H9 (cell line): ENCODE measurements at regions not wholly inside any gene's neighbourhood (a gene's known extent, or its start where the extent isn't known, plus 50 kb on each side); places are given as distances from the start of the nearest gene placed in this dataset.

Experiments used
- DNase-seq: peaks from one replicate; pipeline ENCODE4 v3.0.0-alpha.2; 2017
- H2AFZ ChIP-seq: one replicate; pipeline ENCODE4 v1.6.1; 2013; ENCODE audit warnings: mild to moderate bottlenecking, low read length, control low read depth, moderate library complexity
- H2AK5ac ChIP-seq: 2 replicates; pipeline ENCODE4 v1.6.1; 2013; ENCODE audit warnings: low read length, control low read depth, mixed read lengths; ENCODE audit not compliant: insufficient read length
- H2BK120ac ChIP-seq: one replicate; pipeline ENCODE4 v1.6.1; 2013; ENCODE audit warnings: low read depth, mild to moderate bottlenecking, low read length, control low read depth, inconsistent platforms; ENCODE audit not compliant: poor library complexity, severe bottlenecking
- H2BK12ac ChIP-seq: 2 replicates; pipeline ENCODE4 v1.6.1; 2013; ENCODE audit warnings: low read length, control low read depth, mixed read lengths, low read depth; ENCODE audit not compliant: insufficient read length
- H2BK15ac ChIP-seq: 2 replicates; pipeline ENCODE4 v1.6.1; 2013; ENCODE audit warnings: low read depth, low read length, control low read depth
- H2BK20ac ChIP-seq: one replicate; pipeline ENCODE4 v1.6.1; 2013; ENCODE audit warnings: low read depth, mild to moderate bottlenecking, low read length, control low read depth, inconsistent platforms; ENCODE audit not compliant: poor library complexity, severe bottlenecking
- H2BK5ac ChIP-seq: 2 replicates; pipeline ENCODE4 v1.6.1; 2013; ENCODE audit warnings: low read length, control low read depth, mixed read lengths; ENCODE audit not compliant: insufficient read length
- H3K14ac ChIP-seq: 2 replicates; pipeline ENCODE4 v1.6.1; 2013; ENCODE audit warnings: low read length, control low read depth; ENCODE audit not compliant: insufficient read depth
- H3K18ac ChIP-seq: 2 replicates; pipeline ENCODE4 v1.6.1; 2013; ENCODE audit warnings: low read depth, mild to moderate bottlenecking, mixed read lengths, low read length, control low read depth; ENCODE audit not compliant: insufficient read length
- H3K23ac ChIP-seq: 2 replicates; pipeline ENCODE4 v1.6.1; 2013; ENCODE audit warnings: low read length, control low read depth, mixed read lengths, low read depth; ENCODE audit not compliant: insufficient read length
- H3K23me2 ChIP-seq: 2 replicates; pipeline ENCODE4 v1.6.1; 2013; ENCODE audit warnings: low read depth, mild to moderate bottlenecking, mixed read lengths, low read length, control low read depth; ENCODE audit not compliant: insufficient read length, poor library complexity, severe bottlenecking
- H3K27ac ChIP-seq: 2 replicates; pipeline ENCODE4 v1.5.1; 2013; ENCODE audit warnings: low read length, control low read depth, mixed read lengths, low read depth; ENCODE audit not compliant: insufficient read length
- H3K27me3 ChIP-seq: 2 replicates; pipeline ENCODE4 v1.6.1; 2013; ENCODE audit warnings: low read length, control low read depth, inconsistent platforms; ENCODE audit not compliant: insufficient read depth
- H3K4ac ChIP-seq: 2 replicates; pipeline ENCODE4 v1.6.1; 2013; ENCODE audit warnings: low read depth, mild to moderate bottlenecking, control low read depth, inconsistent platforms, low read length, moderate library complexity
- H3K4me1 ChIP-seq: 2 replicates; pipeline ENCODE4 v1.6.1; 2013; ENCODE audit warnings: low read length, control low read depth, inconsistent platforms; ENCODE audit not compliant: insufficient read depth
- H3K4me2 ChIP-seq: 2 replicates; pipeline ENCODE4 v1.6.1; 2013; ENCODE audit warnings: low read length, control low read depth, mixed read lengths; ENCODE audit not compliant: insufficient read length, insufficient read depth
- H3K56ac ChIP-seq: 2 replicates; pipeline ENCODE4 v1.6.1; 2013; ENCODE audit warnings: low read depth, mild to moderate bottlenecking, mixed read lengths, low read length, control low read depth; ENCODE audit not compliant: insufficient read length
- H3K79me1 ChIP-seq: 2 replicates; pipeline ENCODE4 v1.6.1; 2013; ENCODE audit warnings: low read depth, mild to moderate bottlenecking, moderate library complexity, low read length, control low read depth, inconsistent platforms; ENCODE audit not compliant: insufficient read depth, poor library complexity, severe bottlenecking
- H3K79me2 ChIP-seq: 2 replicates; pipeline ENCODE4 v1.6.1; 2013; ENCODE audit warnings: low read length, control low read depth, inconsistent platforms; ENCODE audit not compliant: insufficient read depth
- H3K9ac ChIP-seq: 2 replicates; pipeline ENCODE4 v1.6.1; 2013; ENCODE audit warnings: low read length, control low read depth, mixed read lengths; ENCODE audit not compliant: insufficient read length; ENCODE audit errors: extremely low read depth
- H3K9me3 ChIP-seq: one replicate; pipeline ENCODE4 v1.6.1; 2013; ENCODE audit warnings: low read depth, low read length, inconsistent platforms; ENCODE audit not compliant: control insufficient read depth
- H3T11ph ChIP-seq: one replicate; pipeline ENCODE4 v1.6.1; 2013; ENCODE audit warnings: mild to moderate bottlenecking, low read length, control low read depth, inconsistent platforms
- H4K20me1 ChIP-seq: one replicate; pipeline ENCODE4 v1.6.1; 2013; ENCODE audit not compliant: control insufficient read depth, insufficient read length, insufficient read depth
- H4K5ac ChIP-seq: 2 replicates; pipeline ENCODE4 v1.6.1; 2013; ENCODE audit warnings: low read depth, mild to moderate bottlenecking, mixed read lengths, low read length, control low read depth; ENCODE audit not compliant: insufficient read length
- H4K8ac ChIP-seq: replicated peaks from 2 replicates; pipeline ENCODE4 v1.6.1; 2013; ENCODE audit warnings: low read length, control low read depth, mixed read lengths, low read depth; ENCODE audit not compliant: insufficient read length
- H4K91ac ChIP-seq: 2 replicates; pipeline ENCODE4 v1.6.1; 2013; ENCODE audit warnings: low read depth, mild to moderate bottlenecking, moderate library complexity, mixed read lengths, low read length, control low read depth; ENCODE audit not compliant: insufficient read length
- H3K27ac Mint-ChIP-seq, 3 experiments: 2 replicates in 2 of 3; 3 replicates in 1 of 3; pipeline ENCODE4 v1.8.0; 2020 to 2021; ENCODE audit warnings: mixed read lengths in 3 of 3, mild to moderate bottlenecking in 1 of 3, moderate library complexity in 1 of 3
- H3K27me3 Mint-ChIP-seq: 2 replicates; pipeline ENCODE4 v1.8.0; 2021; ENCODE audit warnings: low read depth, mild to moderate bottlenecking, moderate library complexity, mixed read lengths
- H3K36me3 Mint-ChIP-seq, 3 experiments: 2 replicates in 2 of 3; 3 replicates in 1 of 3; pipeline ENCODE4 v1.8.0; 2020 to 2021; ENCODE audit warnings: low read depth in 3 of 3, mixed read lengths in 3 of 3; ENCODE audit not compliant: insufficient read depth in 1 of 3
- H3K4me1 Mint-ChIP-seq, 2 experiments: 2 replicates each; pipeline ENCODE4 v1.8.0; 2020; ENCODE audit warnings: mixed read lengths in 2 of 2
- H3K4me3 Mint-ChIP-seq, 2 experiments: 2 replicates in 1 of 2; 3 replicates in 1 of 2; pipeline ENCODE4 v1.8.0; 2020 to 2021; ENCODE audit warnings: mild to moderate bottlenecking in 2 of 2, mixed read lengths in 2 of 2, moderate library complexity in 1 of 2
- H3K9me3 Mint-ChIP-seq, 2 experiments: 2 replicates in 1 of 2; 3 replicates in 1 of 2; pipeline ENCODE4 v1.8.0; 2020; ENCODE audit warnings: mild to moderate bottlenecking in 2 of 2, mixed read lengths in 2 of 2, moderate library complexity in 1 of 2
- WGBS: extraction: QIAGEN DNeasy Blood & Tissue Kit; methylation state at CpG from one replicate; pipeline ENCODE4 v1.1.7; 2013; ENCODE audit warnings: missing lambda C conversion rate, low lambda C conversion rate, mixed read lengths; ENCODE audit not compliant: insufficient read length; ENCODE audit errors: extremely low coverage; 5-methylcytosine and 5-hydroxymethylcytosine counted together
- TF ChIP-seq, protein P1 (sequence below): fragments of 200-600 bp; sonication (generic); conservative IDR thresholded peaks from 3 replicates; pipeline ENCODE4 v1.8.0; 2021; ENCODE audit warnings: antibody characterized with exemption, mild to moderate bottlenecking

DNA sequence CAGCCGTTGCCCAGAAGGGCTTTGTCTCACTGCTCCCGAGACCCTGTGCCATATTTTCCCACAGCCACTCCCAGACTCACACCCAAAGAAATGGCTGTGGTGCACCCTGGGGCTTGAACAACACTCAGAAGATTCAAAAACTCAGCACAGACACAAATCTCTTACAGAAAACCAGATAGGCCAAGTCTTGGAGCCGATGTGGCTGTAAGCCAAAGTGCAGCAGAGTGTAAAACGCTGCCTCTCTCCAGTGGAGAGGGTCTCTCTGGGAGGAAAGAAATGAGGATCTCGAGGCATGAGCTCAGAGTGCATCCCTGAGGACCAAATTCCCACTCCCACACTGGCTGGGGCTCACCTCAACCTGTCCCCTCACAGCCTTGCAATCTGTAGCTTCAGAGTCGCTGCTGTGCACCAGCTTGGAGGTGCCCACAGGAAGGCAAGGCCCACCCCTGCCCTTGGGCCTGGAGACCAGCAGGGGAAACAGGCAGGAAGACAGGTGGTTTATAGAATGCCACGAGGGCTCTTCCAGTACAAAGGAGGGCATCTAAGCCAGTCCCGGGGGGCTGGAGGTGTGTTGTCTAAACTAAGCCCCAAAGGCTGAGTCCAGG lies 171.3 kb upstream of the AJAP1 start:
- Histone ChIP-seq H3K27ac (no peak overlapping the region), H4K5ac (no peak overlapping the region), H4K20me1 (no peaks in the 10 kb centered on the region), H3K14ac (no peak overlapping the region), H3K18ac (no peak overlapping the region), H2BK120ac (no peak overlapping the region), H2BK12ac (no peak overlapping the region), H3K27me3 (no peaks in the 10 kb centered on the region), H3K4ac (no peak overlapping the region), H3K79me1 (no peaks in the 10 kb centered on the region), H3K23ac (no peak overlapping the region), H2AK5ac (no peak overlapping the region), H3K4me1 (no peaks in the 10 kb centered on the region; the same call in 1 of the 2 replicates), H4K91ac (no peak overlapping the region), H3K23me2 (no peaks in the 10 kb centered on the region), H2AFZ (no peak overlapping the region), H2BK5ac (no peak overlapping the region), H2BK20ac (no peak overlapping the region), H3K4me2 (no peak overlapping the region), H2BK15ac (no peak overlapping the region), H3K56ac (no peak overlapping the region), H3K9me3 (no peaks in the 10 kb centered on the region), H3K79me2 (no peaks in the 10 kb centered on the region), H4K8ac (no peak overlapping the region), H3T11ph (no peak overlapping the region), H3K9ac (no peak overlapping the region)
- H3K27me3 Mint-ChIP-seq: peaks cover 5% of the 10 kb centered on the region
- DNase-seq: no peak
- TF ChIP-seq, protein P1, sequence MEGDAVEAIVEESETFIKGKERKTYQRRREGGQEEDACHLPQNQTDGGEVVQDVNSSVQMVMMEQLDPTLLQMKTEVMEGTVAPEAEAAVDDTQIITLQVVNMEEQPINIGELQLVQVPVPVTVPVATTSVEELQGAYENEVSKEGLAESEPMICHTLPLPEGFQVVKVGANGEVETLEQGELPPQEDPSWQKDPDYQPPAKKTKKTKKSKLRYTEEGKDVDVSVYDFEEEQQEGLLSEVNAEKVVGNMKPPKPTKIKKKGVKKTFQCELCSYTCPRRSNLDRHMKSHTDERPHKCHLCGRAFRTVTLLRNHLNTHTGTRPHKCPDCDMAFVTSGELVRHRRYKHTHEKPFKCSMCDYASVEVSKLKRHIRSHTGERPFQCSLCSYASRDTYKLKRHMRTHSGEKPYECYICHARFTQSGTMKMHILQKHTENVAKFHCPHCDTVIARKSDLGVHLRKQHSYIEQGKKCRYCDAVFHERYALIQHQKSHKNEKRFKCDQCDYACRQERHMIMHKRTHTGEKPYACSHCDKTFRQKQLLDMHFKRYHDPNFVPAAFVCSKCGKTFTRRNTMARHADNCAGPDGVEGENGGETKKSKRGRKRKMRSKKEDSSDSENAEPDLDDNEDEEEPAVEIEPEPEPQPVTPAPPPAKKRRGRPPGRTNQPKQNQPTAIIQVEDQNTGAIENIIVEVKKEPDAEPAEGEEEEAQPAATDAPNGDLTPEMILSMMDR: no peak
- no peak overlapping the region for H3K4me3 Mint-ChIP-seq
- peak overlapping the region in 1 of 3 experiments; percentile 87; a peak in 1 of 7 replicates for H3K27ac Mint-ChIP-seq
- peaks cover 0 to 5% of the 10 kb centered on the region in 2 experiments; a peak in 2 of 5 replicates for H3K9me3 Mint-ChIP-seq
- no peaks in the 10 kb centered on the region; a peak in 1 of 7 replicates for H3K36me3 Mint-ChIP-seq
- H3K4me1 Mint-ChIP-seq: peaks cover 7 to 9% of the 10 kb centered on the region in 2 experiments
- no CpG with 5 or more reads among the region's 8 CpGs for WGBS
